OCI-M1 (cell line): ENCODE measurements at regions not wholly inside any gene's neighbourhood (a gene's known extent, or its start where the extent isn't known, plus 50 kb on each side); places are given as distances from the start of the nearest gene placed in this dataset.
"Not testable (repeated sequence)": the region's sequence is repeated elsewhere in the genome, so short reads cannot be mapped to it uniquely, and the experiment has no call there.

Experiments used
- DNase-seq: peaks from one replicate; lab custom pipeline; 2025; lab: John Stamatoyannopoulos, UW

DNA sequence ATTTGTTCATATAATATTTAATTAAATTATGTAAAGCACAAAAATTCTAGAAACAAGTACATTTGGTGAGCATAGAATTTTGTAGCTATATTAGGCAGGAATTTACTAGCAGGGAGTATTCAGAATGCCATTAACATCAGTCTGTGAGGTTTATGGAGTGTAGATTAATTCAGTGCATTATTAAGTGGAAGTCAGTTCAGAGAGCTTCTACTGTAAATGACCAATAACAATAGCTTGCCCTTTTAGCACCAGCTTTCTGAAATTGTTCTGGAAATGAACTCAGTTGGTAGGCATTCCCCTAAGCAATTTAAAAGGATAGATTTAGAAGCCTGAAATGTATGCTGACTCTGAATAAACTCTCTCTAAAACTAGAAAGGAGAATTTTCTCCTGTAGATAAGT is 208.2 kb upstream of the CNTNAP5 start:
- DNase-seq = no peak

DNA sequence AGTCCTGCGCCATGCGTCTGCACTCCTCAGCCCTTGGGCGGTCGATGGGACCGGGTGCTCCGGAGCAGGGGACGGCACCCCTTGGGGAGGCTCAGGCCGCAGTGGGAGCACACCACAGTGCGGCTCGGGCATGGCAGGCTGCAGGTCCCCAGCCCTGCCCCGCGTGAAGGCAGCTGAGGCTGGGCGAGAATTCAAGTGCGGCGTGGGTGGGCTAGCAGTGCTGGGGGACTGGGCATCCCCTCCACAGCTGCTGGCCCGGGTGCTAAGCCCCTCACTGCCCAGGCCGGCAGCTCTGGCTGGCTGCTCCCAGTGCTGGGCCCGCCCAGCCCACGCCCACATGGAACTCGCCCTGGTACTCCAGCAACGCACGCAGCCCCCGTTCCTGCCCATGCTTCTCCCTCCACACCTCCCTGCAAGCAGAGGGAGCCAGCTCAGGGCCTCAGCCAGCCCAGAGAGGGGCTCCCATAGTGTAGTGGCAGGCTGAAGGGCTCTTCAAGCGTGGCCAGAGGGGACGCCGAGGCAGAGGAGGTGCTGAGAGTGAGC is 198.3 kb upstream of the CNTNAP5 start:
- no peak for DNase-seq

DNA sequence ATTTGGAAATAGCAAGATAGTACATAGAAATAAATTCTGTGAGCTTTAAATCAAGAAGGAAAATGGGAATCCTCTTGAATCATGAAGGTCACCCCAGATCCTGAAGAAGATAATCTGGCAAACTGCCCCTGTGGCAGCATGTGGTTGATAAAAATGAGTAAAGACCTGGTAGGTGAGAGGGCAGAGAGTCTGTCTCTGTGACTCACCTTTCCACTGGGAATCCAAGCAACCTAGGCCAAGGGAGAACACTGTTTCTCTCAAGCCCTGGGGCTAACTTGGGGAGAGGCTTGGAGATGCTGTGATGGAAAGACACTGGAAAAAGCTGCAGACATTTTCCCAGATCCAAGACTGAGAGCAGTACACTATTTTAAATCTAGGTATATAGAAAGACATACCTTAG is 185.8 kb upstream of the CNTNAP5 start:
- DNase-seq = no peak

DNA sequence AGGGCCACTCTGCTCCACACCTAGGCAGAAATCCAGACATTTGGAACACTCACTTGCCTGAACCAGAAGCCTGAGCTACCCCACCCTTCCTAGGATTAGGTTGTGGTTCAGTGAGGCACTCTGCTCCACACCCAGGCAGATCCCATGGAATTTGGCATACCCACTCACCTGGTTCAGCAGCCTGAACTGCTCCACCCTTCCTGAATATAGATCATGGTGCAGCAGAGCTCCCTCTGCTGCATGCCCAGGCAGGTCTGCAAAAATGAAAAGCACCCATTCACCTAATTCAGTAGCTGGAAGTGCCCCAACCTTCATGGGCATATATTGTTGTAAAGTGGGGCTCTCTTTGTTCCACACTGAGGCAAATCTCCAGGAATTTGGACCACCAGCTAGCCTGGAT is 185.1 kb upstream of the CNTNAP5 start:
- DNase-seq = no peak

DNA sequence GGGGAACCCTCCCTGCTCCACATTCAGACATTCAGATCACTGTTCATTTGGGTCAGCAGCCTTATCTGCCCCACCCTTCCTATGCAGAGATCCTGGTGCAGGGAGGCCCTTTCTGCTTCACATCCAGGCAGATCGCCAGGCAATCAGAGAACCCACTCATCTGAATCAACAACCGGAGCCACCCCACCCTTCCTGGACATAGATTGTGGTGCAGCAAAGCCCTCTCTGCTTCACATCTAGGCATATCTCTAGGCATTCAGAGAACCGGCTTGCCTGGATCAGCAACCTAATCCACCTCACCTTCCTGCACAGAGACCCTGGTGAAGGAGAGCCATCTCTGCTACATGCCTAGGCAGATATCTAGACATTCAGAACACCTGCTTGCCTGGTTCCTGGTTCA is 184.5 kb upstream of the CNTNAP5 start:
- DNase-seq = no peak

DNA sequence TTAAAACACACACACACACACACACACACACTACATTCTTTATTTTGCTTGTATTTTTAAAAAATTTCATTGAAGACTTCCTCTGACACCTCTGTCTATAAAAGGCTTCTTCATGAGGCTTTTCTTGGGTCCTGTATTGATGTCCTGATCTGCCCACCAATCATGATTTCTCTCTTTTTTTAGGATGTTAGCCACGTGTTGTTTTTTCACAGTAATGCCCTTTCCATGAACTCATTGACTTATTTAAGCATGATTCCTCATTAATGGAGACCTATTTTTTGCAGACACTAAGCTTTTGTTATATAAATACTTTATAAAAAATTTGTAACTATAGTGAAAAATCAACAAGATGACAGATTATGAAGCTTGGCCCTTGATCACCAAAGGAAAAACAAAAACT is 173.8 kb upstream of the CNTNAP5 start:
- DNase-seq = no peak

DNA sequence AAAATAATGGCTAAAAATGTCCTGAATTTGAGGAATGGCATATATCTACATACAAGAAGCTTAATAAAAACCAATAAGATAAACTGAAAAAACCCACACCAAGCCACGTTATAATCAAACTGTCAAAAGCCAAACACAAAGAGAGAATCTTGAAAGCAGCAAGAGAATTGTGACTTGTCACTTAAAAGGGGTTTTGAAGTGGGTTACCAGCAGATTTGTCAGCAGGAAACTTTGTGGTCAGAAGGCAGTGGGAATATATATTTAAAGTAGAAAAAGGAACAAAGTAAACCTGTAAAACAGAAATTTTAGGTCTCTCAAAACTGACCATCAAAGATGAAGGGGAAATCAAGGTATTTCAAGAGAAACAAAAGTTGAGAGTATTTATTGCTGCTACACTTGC is 171.9 kb upstream of the CNTNAP5 start:
- DNase-seq = no peak

DNA sequence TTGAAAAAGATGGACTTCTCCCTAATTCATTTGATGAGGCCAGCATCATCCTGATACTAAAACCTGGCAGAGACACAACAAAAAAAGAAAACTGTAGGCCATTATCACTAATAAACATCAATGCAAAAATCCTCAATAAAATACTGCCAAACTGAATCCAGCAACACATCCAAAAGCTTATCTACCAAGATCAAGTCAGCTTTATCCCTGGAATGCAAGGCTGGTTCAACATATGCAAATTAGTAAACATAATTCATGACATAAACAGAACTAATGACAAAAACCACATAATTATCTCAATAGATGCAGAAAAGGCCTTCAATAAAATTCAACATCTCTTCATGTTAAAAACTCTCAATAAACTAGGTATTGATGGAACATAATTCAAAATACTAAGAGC is 166.1 kb upstream of the CNTNAP5 start:
- not testable (repeated sequence) for DNase-seq

DNA sequence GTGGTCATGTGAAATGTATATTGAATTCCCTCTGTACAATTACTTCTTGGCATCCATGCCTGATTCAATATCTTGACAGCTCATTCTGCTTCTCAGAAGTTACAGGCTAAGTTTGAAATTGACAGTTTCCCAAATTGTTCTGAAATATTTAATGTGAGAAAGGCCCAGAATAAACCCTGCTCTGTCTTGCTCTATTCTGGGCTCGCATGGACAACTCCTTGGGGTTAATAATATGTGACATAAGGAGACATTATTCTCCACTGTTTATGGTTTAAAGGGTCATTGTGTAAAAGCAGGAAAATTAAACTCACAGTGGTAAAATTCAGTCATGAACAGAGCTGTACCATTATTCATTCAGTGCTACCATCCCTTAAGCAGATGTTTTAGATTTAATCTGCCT is 160.7 kb upstream of the CNTNAP5 start:
- no peak for DNase-seq

DNA sequence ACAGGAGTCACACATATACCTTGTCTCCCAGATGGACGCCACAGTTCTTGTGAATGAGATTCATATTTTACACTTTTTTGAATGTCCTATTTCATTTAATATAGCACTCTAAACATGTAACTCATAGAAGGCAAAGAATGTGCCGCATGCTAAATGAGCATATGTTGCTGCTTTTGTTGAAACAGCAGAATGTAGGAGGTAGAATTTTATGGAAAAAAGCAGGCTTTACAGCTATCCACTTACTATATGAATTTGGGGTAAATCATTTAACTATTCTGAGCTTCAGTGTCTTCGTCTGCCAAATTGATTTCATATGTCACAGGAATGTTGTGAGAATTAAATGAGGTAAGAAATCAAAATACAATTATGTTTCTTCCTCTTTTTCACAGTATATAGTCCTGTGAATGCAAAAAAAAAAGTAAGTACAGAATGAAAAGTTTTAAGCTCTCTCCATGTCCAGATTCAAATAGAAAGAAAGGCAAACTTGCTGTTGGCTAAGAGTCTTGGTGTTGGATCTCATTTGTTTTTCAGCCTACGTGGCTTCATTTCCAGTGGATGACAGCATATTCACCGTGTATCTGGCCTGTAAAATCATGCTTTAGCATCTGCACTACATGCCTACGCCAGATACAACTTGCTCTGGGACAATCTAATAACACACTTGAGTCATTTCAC is 154.7 kb upstream of the CNTNAP5 start:
- no peak for DNase-seq

DNA sequence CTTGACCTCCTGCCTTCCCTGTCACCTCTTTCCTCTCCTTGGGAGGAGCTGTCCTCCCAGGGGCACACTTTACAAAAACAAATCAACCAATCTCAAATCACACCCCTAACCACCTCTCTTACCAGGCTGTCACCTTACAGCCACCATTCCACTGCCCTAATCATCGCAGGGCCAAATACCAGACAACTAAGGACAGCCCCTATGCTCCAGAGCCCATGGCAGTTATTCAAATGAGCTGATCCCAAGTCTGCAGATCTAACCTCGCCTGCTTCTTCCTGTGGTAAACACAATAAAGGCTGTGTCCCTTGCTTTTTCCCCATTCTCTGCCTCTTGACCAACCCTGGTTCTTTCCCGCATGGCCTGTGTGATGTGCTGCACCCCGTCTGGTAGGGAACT is 154.2 kb upstream of the CNTNAP5 start:
- DNase-seq = no peak

DNA sequence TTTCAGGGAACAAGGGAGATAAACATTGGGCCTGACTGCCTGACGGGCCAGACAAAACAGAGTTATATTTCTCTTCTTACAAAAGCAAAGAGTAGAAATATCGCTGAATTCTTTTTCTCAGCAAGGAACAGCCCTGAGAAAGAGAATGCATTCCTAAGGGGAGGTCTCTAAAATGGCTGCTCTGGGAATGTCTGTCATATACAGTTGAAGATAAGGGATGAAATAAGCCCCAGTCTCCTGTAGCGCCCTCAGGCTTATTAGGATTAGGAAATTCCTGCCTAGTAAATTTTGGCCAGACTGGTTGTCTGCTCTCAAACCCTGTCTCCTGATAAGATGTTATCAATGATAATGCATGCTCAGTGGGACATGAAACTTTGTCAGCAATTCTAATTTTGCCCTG is 134.9 kb upstream of the CNTNAP5 start:
- DNase-seq = peak; percentile 42

DNA sequence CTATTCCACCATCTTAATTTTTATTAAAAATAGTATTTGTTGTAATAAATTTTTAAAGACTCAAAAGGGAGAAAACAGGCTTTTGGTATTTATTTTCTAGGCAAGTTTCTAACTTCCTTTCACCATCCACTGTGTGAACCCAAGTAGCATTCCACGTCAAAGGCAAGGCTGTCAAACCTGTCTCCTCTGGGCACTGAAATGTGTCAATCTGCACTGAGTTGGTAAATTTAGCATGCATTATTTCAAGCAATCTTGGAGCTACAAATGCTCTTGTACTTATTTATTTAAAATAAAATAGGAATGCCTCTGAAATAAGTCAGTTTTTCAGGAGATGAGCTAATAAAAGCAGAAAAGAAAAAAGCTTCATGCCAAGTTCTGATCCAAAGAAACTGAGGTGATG is 130.9 kb upstream of the CNTNAP5 start:
- no peak for DNase-seq

DNA sequence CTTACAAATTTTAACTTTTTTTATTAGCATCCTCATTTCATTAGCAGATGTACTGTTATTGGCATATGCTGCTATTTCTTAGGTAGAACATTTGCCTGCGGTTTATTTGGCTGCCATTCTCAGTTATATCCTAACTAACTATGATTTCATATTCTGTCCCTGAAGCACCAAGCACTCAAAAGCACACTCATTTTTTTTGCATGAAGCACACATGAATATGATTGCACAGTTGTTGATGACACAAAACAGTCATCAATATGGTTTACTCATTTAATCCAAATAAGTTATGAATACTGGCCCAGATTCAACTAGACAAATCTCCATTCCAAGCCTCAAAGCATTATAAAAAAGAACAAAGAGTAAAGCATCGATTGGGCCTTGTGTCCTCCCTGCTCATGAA is 129.4 kb upstream of the CNTNAP5 start:
- DNase-seq = no peak

DNA sequence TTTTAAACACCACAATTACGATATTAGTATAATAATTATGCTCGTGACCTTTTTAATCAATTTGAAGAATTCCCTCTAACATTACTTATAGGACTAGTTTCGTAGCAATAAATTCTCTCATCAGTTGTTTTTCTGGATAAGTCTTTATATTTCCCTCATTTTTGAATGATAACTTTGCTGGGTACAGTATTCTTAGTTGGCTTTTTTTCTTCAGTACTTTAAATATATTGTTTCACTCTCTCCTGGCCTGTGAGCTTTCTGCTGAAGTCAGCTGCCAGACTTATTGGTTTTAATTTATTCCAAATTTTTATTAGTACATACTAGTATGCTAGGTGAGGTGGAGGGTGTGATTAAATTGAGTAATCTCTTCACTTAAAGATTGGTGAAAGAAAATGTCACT is 123.8 kb upstream of the CNTNAP5 start:
- no peak for DNase-seq

DNA sequence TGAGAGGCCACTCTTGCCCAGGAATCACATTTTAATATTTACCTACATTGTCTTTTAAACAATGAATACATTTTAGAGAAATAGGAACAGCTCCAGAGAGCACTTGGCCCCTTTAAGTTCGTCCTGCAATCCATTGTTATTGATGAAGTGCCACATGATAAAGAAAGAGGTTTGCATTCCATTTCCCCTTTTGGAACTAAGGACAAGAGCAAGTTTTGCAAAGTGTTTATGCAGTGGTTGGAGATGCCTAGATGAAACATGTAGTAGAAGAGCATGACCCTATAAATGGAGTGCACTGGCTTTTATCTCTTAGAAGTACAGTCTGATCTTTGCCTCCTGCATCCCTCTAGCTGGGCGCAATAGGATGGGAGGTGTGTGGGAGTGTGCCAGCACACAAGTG is 118.7 kb upstream of the CNTNAP5 start:
- DNase-seq = no peak

DNA sequence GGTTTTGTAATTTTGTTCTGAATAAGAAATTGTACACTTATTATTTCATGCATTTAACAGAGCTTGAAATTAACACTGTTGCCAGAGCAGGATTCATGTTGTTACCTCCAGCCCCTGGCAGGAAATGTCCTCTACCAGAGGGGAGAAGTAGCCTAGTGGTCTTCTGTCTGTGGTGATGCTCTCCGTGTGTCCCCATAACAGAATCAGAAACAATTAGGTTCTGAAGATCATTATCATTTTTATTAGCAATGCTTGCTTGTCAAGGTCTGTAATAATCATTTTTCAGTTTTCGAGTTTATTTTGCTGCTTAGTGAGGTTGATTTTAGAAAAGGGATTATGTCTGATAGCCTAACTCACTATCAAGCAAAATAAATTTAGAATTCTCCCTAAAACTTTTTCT is 116.6 kb upstream of the CNTNAP5 start:
- DNase-seq = no peak

DNA sequence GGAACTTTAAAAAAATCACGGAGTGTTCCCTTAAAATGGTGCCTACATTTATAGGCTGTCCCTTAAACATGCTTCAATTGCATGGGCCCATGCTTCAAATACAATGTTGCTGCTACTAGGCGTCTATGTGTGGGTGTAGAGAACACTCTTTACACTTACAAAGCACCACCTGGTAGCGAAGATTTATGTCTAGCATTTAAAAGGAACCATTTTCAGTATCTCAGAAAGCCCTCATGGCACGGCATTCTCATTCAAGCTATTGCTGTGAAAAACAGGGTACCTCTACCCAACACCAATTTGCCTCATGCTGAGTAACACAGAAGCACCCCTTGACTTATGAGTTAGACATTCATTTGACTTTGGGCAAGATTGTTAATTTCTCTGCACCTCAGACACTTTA is 112.9 kb upstream of the CNTNAP5 start:
- DNase-seq = no peak

DNA sequence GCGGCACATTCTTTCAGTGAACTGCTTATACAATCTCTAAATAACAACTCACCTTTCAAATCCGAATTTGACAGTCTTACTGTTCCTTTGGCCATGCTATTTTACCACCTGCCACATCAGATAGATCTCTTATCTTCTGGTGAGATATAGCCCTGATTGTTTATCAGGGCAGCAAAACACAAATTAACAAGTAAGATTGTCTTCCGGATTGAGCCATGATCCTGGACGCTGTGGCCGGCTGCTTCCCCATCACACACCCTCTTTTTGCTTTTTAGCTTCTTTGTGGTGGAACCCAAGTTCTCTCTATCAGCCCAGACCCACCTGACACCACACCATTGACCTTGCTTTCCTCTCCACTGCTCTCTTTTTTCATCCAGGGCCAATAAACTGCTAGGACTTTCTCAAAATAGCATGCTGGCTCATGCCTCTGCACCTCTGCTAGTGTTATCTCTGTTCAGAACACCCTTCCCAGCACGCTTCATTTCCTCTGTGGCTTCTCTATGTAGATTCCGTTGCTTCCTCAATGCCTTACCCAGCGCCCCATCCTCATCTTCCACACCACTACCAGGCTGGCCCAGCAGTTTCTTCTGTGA is 111.8 kb upstream of the CNTNAP5 start:
- DNase-seq = peak; percentile 13

DNA sequence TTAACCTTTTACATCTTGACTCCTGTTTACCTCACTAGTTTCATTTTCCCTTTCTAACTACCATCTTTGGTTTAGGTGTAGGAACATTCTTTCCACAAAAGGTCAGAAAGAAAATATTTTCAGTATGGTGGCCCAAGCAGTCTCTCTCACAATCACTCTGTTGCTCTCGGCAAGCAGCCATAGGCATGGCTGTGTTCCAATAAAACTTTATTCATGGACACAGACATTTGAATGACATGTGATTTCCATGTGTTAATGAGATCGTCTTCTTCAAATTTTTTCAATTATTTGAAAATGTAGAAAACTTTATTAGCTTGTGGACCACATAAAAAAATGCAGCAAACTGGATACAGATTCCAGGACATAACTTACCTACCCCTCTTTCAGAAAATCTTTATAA is 109.7 kb upstream of the CNTNAP5 start:
- peak; percentile 39 for DNase-seq

DNA sequence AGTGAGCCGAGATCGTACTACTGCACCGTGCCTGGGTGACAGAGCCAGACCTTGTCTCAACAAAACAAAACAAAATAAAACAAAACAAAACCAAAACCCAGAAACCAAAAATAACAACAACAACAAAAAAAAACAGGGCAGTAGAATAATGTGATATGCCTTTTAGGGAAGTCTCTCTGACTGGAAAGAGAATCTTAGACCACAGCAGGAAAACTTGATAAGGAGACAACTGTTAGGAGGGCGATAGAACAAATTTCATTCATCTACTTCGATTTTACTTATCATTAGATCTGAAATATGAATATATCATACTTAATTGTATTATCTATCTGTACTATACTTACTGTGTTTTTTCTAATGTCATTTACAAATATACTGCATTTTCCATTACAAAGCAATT is 109.0 kb upstream of the CNTNAP5 start:
- DNase-seq = peak; percentile 80

DNA sequence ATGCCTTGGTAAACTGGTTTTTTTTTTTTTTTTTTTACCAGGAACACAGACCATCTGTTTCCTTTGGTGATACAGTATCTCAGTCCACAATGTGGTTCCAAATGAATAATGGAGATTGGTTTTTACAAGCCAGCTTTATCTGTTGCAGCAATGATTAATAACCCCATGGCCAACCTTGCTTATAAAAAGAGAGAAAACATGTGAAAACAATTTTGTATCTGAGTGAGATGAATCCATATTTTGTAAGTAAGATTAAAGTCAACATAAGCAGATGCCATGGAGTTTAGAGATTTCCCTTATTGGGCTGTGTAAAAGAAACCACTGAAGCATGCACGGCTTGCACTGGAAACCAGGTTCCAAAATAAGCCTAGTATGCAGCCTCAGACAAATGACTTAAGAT is 108.6 kb upstream of the CNTNAP5 start:
- DNase-seq = peak; percentile 80

DNA sequence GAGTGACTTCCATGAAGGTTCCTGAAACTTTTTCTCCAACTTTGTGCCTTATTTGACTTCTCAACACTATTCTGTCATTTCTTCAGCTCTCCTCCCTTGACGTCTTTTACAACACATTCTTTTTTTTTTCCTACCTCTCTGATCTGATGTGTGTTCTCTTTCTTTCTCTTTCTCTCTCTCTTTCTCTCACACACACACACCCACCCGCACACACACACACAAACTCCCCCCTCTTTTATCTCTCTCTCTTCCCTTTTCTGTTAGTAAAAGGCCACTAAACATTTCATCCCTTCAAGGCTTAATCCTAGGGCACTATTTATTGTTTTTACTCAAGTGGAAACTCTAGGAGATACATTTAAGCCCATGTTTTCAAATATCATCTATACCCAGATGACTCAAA is 107.8 kb upstream of the CNTNAP5 start:
- DNase-seq = peak; percentile 64

DNA sequence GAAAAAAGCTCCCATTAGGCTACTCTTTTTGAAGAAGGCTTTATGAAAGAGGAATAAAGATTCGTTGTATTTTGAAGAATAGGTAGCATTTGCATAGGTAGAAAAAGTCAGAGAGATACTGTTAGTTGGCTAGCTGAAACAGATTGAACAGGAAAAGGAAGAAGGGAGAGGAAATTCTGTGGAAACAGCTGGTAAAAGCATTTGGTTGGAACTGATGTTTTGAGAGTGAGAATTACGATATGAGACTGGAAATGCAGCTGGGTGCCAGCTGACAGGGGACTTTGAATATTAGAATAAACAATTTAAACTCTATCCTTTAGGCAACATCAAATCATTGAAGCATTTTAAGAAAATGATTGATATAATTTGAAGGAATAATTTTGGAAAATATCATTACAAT is 96.7 kb upstream of the CNTNAP5 start:
- DNase-seq = no peak
